H1 (cell line): ENCODE measurements at regions not wholly inside any gene's neighbourhood (a gene's known extent, or its start where the extent isn't known, plus 50 kb on each side); places are given as distances from the start of the nearest gene placed in this dataset.

ENCODE experiments used
- CTCF ChIA-PET: fragments of 300-600 bp; sonication (Branson Sonifier 250); formaldehyde crosslinking; loops from one replicate; lab custom pipeline; 2021; ENCODE audit not compliant: partially characterized antibody; lab: Charles Lee
- POLR2A ChIA-PET: fragments of 300-600 bp; sonication (Branson Sonifier 250); formaldehyde crosslinking; loops from one replicate; lab custom pipeline; 2021; ENCODE audit warnings: inconsistent platforms; ENCODE audit not compliant: partially characterized antibody; lab: Charles Lee
- DNase-seq, 2 experiments: peaks; one replicate each; pipeline versions ENCODE4 v3.0.0 to v3.0.0-alpha.2; 2010 to 2022; ENCODE audit warnings: low spot score in 2 of 2, low read depth in 1 of 2, mixed read lengths in 1 of 2
- FAIRE-seq: peaks from 2 replicates; lab custom pipeline; 2011; peaks lifted over from hg19 to GRCh38; lab: Jason Lieb, UNC
- H2AFZ ChIP-seq: 2 replicates; pipeline ENCODE4 v1.8.1; 2012; ENCODE audit warnings: low read length, inconsistent platforms
- H2AK5ac ChIP-seq: 2 replicates; pipeline ENCODE4 v1.6.1; 2013; ENCODE audit warnings: low read depth, low read length
- H2BK120ac ChIP-seq: replicated peaks from 2 replicates; pipeline ENCODE3; 2013; ENCODE audit warnings: low read depth, low read length, inconsistent platforms
- H2BK12ac ChIP-seq: 2 replicates; pipeline ENCODE4 v1.6.1; 2013; ENCODE audit warnings: low read depth, low read length
- H2BK15ac ChIP-seq: 2 replicates; pipeline ENCODE4 v1.6.1; 2013; ENCODE audit warnings: low read length
- H2BK20ac ChIP-seq: 2 replicates; pipeline ENCODE4 v1.6.1; 2013; ENCODE audit warnings: low read length
- H2BK5ac ChIP-seq: 2 replicates; pipeline ENCODE4 v1.6.1; 2013; ENCODE audit warnings: low read depth, low read length
- H3K14ac ChIP-seq: 2 replicates; pipeline ENCODE4 v1.6.1; 2013; ENCODE audit warnings: inconsistent platforms; ENCODE audit not compliant: insufficient read length
- H3K18ac ChIP-seq: 2 replicates; pipeline ENCODE4 v1.6.1; 2013; ENCODE audit warnings: low read length; ENCODE audit errors: extremely low read depth
- H3K23ac ChIP-seq: 2 replicates; pipeline ENCODE4 v1.6.1; 2013; ENCODE audit warnings: inconsistent platforms; ENCODE audit not compliant: insufficient read length
- H3K23me2 ChIP-seq: 2 replicates; pipeline ENCODE4 v1.6.1; 2013; ENCODE audit warnings: low read depth, low read length
- H3K27ac ChIP-seq: 2 replicates; pipeline ENCODE4 v1.6.1; 2011; ENCODE audit warnings: low read depth, low read length, inconsistent platforms
- H3K27me3 ChIP-seq, 4 experiments: replicated peaks in 1 of 4; 1 replicate in 1 of 4; 2 replicates in 3 of 4; pipeline versions ENCODE4 v1.6.1 to v1.8.1; 2011 to 2013; ENCODE audit warnings: low read length in 3 of 4, mild to moderate bottlenecking in 3 of 4, inconsistent platforms in 2 of 4, mixed read lengths in 2 of 4, moderate library complexity in 1 of 4; ENCODE audit not compliant: control insufficient read depth in 3 of 4, insufficient read depth in 3 of 4; ENCODE audit errors: extremely low read depth in 1 of 4
- H3K36me3 ChIP-seq, 4 experiments: 2 replicates each; pipeline versions ENCODE4 v1.6.1 to v1.8.1; 2011 to 2013; ENCODE audit warnings: mild to moderate bottlenecking in 4 of 4, low read length in 3 of 4, moderate library complexity in 2 of 4, control low read depth in 1 of 4, inconsistent platforms in 1 of 4; ENCODE audit not compliant: insufficient read depth in 4 of 4, control insufficient read depth in 2 of 4
- H3K4ac ChIP-seq: replicated peaks from 2 replicates; pipeline ENCODE3; 2013; ENCODE audit warnings: low read length, low read depth, mixed read lengths, inconsistent platforms; ENCODE audit not compliant: insufficient read length
- H3K4me1 ChIP-seq, 4 experiments: replicated peaks in 1 of 4; 1 replicate in 1 of 4; 2 replicates in 3 of 4; pipeline versions ENCODE4 v1.6.1 to v1.8.1; 2011 to 2013; ENCODE audit warnings: low read length in 3 of 4, inconsistent platforms in 2 of 4, mixed read lengths in 1 of 4; ENCODE audit not compliant: insufficient read depth in 4 of 4, control insufficient read depth in 3 of 4
- H3K4me2 ChIP-seq, 2 experiments: 2 replicates each; pipeline versions ENCODE4 v1.6.1 to v1.8.1; 2011 to 2013; ENCODE audit warnings: low read depth in 2 of 2, low read length in 2 of 2, control low read depth in 1 of 2, inconsistent platforms in 1 of 2, mild to moderate bottlenecking in 1 of 2; ENCODE audit not compliant: insufficient read depth in 1 of 2
- H3K4me3 ChIP-seq, 4 experiments: fragments of 200-600, 300-600 bp in 1 of 4; sonication (generic), shearing (Covaris generic), sonication (Bioruptor Twin) in 1 of 4; 2 replicates each; pipeline versions ENCODE4 v1.5.1 to v1.8.1; 2011 to 2016; ENCODE audit warnings: low read length in 4 of 4, low read depth in 3 of 4, control low read depth in 2 of 4, inconsistent platforms in 2 of 4, mild to moderate bottlenecking in 2 of 4, mixed read lengths in 1 of 4, moderate library complexity in 1 of 4; ENCODE audit not compliant: insufficient read depth in 2 of 4; ENCODE audit errors: extremely low read depth in 1 of 4
- H3K56ac ChIP-seq: replicated peaks from 2 replicates; pipeline ENCODE3; 2013; ENCODE audit warnings: low read depth, mild to moderate bottlenecking, mixed read lengths, low read length, inconsistent platforms; ENCODE audit not compliant: insufficient read length
- H3K79me1 ChIP-seq: 2 replicates; pipeline ENCODE4 v1.6.1; 2013; ENCODE audit warnings: low read depth, low read length, control low read depth
- H3K79me2 ChIP-seq, 2 experiments: 2 replicates each; pipeline versions ENCODE4 v1.6.1 to v1.8.1; 2012 to 2013; ENCODE audit warnings: low read length in 2 of 2, mild to moderate bottlenecking in 2 of 2, inconsistent platforms in 1 of 2; ENCODE audit not compliant: insufficient read depth in 2 of 2, control insufficient read depth in 1 of 2
- H3K9ac ChIP-seq, 4 experiments: replicated peaks in 1 of 4; 1 replicate in 1 of 4; 2 replicates in 3 of 4; pipeline versions ENCODE4 v1.6.1 to v1.8.1; 2011 to 2013; ENCODE audit warnings: low read depth in 3 of 4, low read length in 3 of 4, control low read depth in 2 of 4, mild to moderate bottlenecking in 2 of 4, moderate library complexity in 2 of 4, inconsistent platforms in 1 of 4; ENCODE audit errors: extremely low read depth in 1 of 4
- H3K9me3 ChIP-seq, 2 experiments: 2 replicates each; pipeline versions ENCODE4 v1.6.1 to v1.8.1; 2012 to 2013; ENCODE audit warnings: mild to moderate bottlenecking in 2 of 2, moderate library complexity in 2 of 2, control low read depth in 1 of 2, inconsistent platforms in 1 of 2, low read depth in 1 of 2, low read length in 1 of 2, mixed read lengths in 1 of 2; ENCODE audit not compliant: insufficient read depth in 2 of 2
- H4K20me1 ChIP-seq, 2 experiments: replicated peaks in 1 of 2; 2 replicates each; pipeline versions ENCODE3 to v1.8.1; 2011 to 2013; ENCODE audit warnings: inconsistent platforms in 2 of 2, low read length in 2 of 2, mild to moderate bottlenecking in 1 of 2; ENCODE audit not compliant: insufficient read depth in 2 of 2, control insufficient read depth in 1 of 2
- H4K5ac ChIP-seq: 2 replicates; pipeline ENCODE4 v1.6.1; 2013; ENCODE audit warnings: low read length, low read depth, mixed read lengths, inconsistent platforms; ENCODE audit not compliant: insufficient read length
- H4K8ac ChIP-seq: 2 replicates; pipeline ENCODE4 v1.8.0; 2013; ENCODE audit warnings: mild to moderate bottlenecking, moderate library complexity, low read length, inconsistent platforms; ENCODE audit not compliant: insufficient read depth; ENCODE audit errors: extremely low read depth
- H4K91ac ChIP-seq: replicated peaks from 2 replicates; pipeline ENCODE3; 2013; ENCODE audit warnings: low read length, mixed read lengths, inconsistent platforms; ENCODE audit not compliant: insufficient read length
- KDM4A ChIP-seq: IDR thresholded peaks from one replicate; pipeline ENCODE4 v1.7.1; 2012; ENCODE audit warnings: low read depth, mild to moderate bottlenecking, moderate library complexity, low read length, inconsistent platforms; ENCODE audit not compliant: severe bottlenecking
- MAX ChIP-seq: IDR thresholded peaks from 2 replicates; pipeline ENCODE4 v1.6.1; 2012; ENCODE audit warnings: inconsistent platforms
- TAF7 ChIP-seq: optimal IDR thresholded peaks from 2 replicates; pipeline ENCODE3; 2011; ENCODE audit warnings: low read depth, mild to moderate bottlenecking, inconsistent platforms, low read length, moderate library complexity, borderline replicate concordance
- WGBS, 2 experiments: shearing (Covaris generic) in 1 of 2; methylation state at CpG; one replicate each; pipeline versions ENCODE4 v1.1.6 to v1.1.7; 2013 to 2015; ENCODE audit warnings: low lambda C conversion rate in 2 of 2, mixed read lengths in 2 of 2, inconsistent platforms in 1 of 2, low coverage in 1 of 2, missing lambda C conversion rate in 1 of 2; ENCODE audit not compliant: insufficient replicate concordance in 2 of 2, insufficient coverage in 1 of 2, insufficient read length in 1 of 2; ENCODE audit errors: extremely low coverage in 1 of 2, missing lambda C conversion rate in 1 of 2; 5-methylcytosine and 5-hydroxymethylcytosine counted together

GRCh38 chr15:26461847-26462608, 310.8 kb downstream of the GABRB3 start:
- Histone ChIP-seq H3K9ac (no peak overlapping the region), H3K18ac (no peak overlapping the region), H2BK5ac (no peak overlapping the region), H3K14ac (no peak overlapping the region), H3K4me3 (no peak overlapping the region), H3K4me1 (no peaks in the 10 kb centered on the region), H3K4me2 (no peak overlapping the region), H2BK120ac (no peak overlapping the region), H3K79me1 (no peaks in the 10 kb centered on the region), H2BK15ac (no peak overlapping the region), H3K27me3 (no peaks in the 10 kb centered on the region), H3K36me3 (0 out of 8 replicates have a peak, but pooled peaks cover 0 to 4% (median 0%) of the 10 kb centered on the region in 4 experiments), H2AFZ (no peak overlapping the region), H4K91ac (no peak overlapping the region), H2BK12ac (no peak overlapping the region), H3K56ac (no peak overlapping the region), H3K27ac (no peak overlapping the region), H4K20me1 (no peaks in the 10 kb centered on the region), H3K4ac (no peak overlapping the region), H2AK5ac (no peak overlapping the region), H3K79me2 (no peaks in the 10 kb centered on the region), H4K5ac (no peak overlapping the region), H3K23ac (no peak overlapping the region), H2BK20ac (no peak overlapping the region), H3K9me3 (peaks cover 6 to 11% of the 10 kb centered on the region in 2 experiments; a peak in 3 of 4 replicates), H4K8ac (no peak overlapping the region; the same call in 1 of the 2 replicates), H3K23me2 (no peaks in the 10 kb centered on the region)
- TF ChIP-seq KDM4A (no peak), TAF7 (no peak), MAX (no peak)
- 95% methylated on average over 13 of the region's 13 CpGs; no CpG with 5 or more reads in 1 of the 2 experiments for WGBS, 2 experiments
- FAIRE-seq, result no peak
- ChIA-PET CTCF (no interaction called here), POLR2A (no interaction called here)
- DNase-seq, result no peak
